ENCODE measurements at regions not wholly inside any gene's neighbourhood (a gene's known extent, or its start where the extent isn't known, plus 50 kb on each side); places are given as distances from the start of the nearest gene placed in this dataset.

GRCh38 chr12:61308220-61308619, 952.0 kb upstream of the USP15 start:
- TF ChIP-seq CTCF (IDR thresholded peaks at IDR 0.05) (no peak), POLR2A (IDR thresholded peaks at IDR 0.05) (no peak)
